ACC112 (cell line): ENCODE measurements at regions not wholly inside any gene's neighbourhood (a gene's known extent, or its start where the extent isn't known, plus 50 kb on each side); places are given as distances from the start of the nearest gene placed in this dataset.

ENCODE experiments used
- H2AFZ ChIP-seq: fragments of 200-600 bp; sonication (generic); one replicate; pipeline ENCODE4 v1.6.0; 2017; ENCODE audit warnings: antibody characterized with exemption, low read length; ENCODE audit not compliant: unreplicated experiment
- H3K27ac ChIP-seq: fragments of 200-600 bp; sonication (generic); 2 replicates; pipeline ENCODE4 v1.5.1; 2014; ENCODE audit warnings: low read depth, mild to moderate bottlenecking, antibody characterized with exemption, low read length, moderate library complexity
- H3K27me3 ChIP-seq: fragments of 200-600 bp; sonication (generic); 2 replicates; pipeline ENCODE4 v1.6.1; 2014; ENCODE audit warnings: mild to moderate bottlenecking, antibody characterized with exemption, low read length, moderate library complexity, mixed read lengths; ENCODE audit not compliant: insufficient read depth
- H3K36me3 ChIP-seq: fragments of 200-600 bp; sonication (generic); 2 replicates; pipeline ENCODE4 v1.6.1; 2016; ENCODE audit warnings: mild to moderate bottlenecking, antibody characterized with exemption, low read length, moderate library complexity, mixed read lengths; ENCODE audit not compliant: insufficient read depth
- H3K4me1 ChIP-seq: fragments of 200-600 bp; sonication (generic); one replicate; pipeline ENCODE4 v1.6.1; 2016; ENCODE audit warnings: low read length, mixed read lengths; ENCODE audit not compliant: insufficient read depth, unreplicated experiment, control insufficient read depth
- H3K4me3 ChIP-seq: fragments of 200-600 bp; sonication (generic); 2 replicates; pipeline ENCODE4 v1.5.1; 2014; ENCODE audit warnings: mild to moderate bottlenecking, low read depth, low read length
- H3K79me2 ChIP-seq: fragments of 200-600 bp; sonication (generic); one replicate; pipeline ENCODE4 v1.6.0; 2016; ENCODE audit warnings: low read length; ENCODE audit not compliant: control insufficient read depth, unreplicated experiment, insufficient read depth

DNA sequence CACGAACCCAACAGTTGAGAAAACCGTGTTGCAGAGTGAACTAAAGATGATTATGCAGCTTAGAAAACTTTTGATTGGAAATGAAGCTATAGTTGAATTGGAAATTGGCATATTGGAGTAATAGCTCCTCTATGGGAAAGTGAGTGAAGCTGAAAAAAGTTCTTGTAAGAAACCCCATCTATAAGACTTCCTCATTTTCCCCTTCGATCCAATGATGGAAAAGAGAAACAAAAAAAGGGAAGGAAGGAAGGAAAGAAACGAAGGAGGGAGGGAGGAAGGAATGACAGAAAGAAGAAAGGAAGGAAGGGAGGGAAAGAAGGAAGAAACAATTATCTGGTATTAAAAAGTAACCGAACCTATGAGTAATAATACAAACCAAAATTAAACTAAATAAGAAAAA is 791.8 kb upstream of the NR2F2 start:
- no peaks in the 10 kb centered on the region for H3K4me1 ChIP-seq
- H3K36me3 ChIP-seq, result no peaks in the 10 kb centered on the region
- no peak overlapping the region for H2AFZ ChIP-seq
- no peak overlapping the region for H3K27ac ChIP-seq
- H3K4me3 ChIP-seq, result no peak overlapping the region
- no peaks in the 10 kb centered on the region for H3K27me3 ChIP-seq
- no peaks in the 10 kb centered on the region for H3K79me2 ChIP-seq

DNA sequence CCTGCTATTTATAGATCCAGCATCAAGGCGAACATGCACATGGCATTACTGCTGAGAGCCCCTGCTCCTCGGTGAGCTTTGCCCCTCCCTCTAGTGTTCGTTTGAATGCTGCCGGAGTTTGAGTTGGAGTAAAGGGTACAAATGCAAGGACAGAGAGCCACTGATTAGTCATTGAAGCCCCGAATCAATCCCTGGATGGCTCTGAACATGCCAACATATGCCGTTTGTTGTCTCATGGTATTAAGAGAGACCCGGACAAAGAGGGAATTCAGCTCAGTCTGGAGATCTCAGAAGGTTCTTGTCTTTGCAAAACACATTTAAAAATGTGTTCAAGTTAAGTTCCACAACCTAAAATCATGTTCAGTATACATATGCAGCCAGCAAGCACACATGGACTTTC is 789.2 kb upstream of the NR2F2 start:
- H2AFZ ChIP-seq, result no peak overlapping the region
- H3K27ac ChIP-seq, result no peak overlapping the region
- no peaks in the 10 kb centered on the region for H3K27me3 ChIP-seq
- H3K79me2 ChIP-seq, result no peaks in the 10 kb centered on the region
- no peak overlapping the region for H3K4me3 ChIP-seq
- H3K4me1 ChIP-seq, result no peaks in the 10 kb centered on the region
- H3K36me3 ChIP-seq, result no peaks in the 10 kb centered on the region

DNA sequence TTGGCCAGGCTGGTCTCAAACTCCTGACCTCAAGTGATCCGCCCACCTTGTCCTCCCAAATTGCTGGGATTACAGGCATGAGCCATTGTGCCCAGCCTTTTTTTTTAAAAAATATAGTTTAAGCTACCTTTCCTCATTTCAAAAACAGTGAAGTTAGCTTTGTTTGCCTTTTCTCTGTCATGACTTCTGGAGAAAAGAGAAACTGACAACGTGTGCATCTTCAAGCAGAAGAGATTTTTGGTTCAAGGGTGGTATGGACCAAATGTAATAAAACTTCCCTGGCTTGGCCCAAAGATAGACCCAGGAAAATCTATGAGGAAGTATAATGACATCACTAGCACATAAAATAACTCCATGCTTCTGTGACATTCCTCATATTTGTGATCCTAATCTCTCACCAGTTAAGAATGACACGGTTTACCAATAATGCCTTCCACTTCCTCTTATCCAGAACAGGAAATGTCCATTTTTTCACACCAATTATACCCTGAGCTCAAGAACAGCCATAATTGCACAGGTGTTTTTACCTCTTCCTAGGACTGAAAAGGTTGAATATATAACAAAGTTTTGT is 781.2 kb upstream of the NR2F2 start:
- Histone ChIP-seq H3K79me2 (no peaks in the 10 kb centered on the region), H3K36me3 (no peaks in the 10 kb centered on the region), H3K27ac (no peak overlapping the region), H3K27me3 (no peaks in the 10 kb centered on the region), H2AFZ (no peak overlapping the region), H3K4me3 (no peak overlapping the region), H3K4me1 (no peaks in the 10 kb centered on the region)

GRCh38 chr15:95550702-95551101 is 779.8 kb upstream of the NR2F2 start:
- Histone ChIP-seq H3K36me3 (no peaks in the 10 kb centered on the region), H2AFZ (no peak overlapping the region), H3K4me3 (no peak overlapping the region), H3K4me1 (no peaks in the 10 kb centered on the region), H3K27me3 (no peaks in the 10 kb centered on the region), H3K79me2 (no peaks in the 10 kb centered on the region), H3K27ac (no peak overlapping the region)

GRCh38 chr15:95556225-95556624 is 774.3 kb upstream of the NR2F2 start:
- Histone ChIP-seq H3K4me3 (no peak overlapping the region), H3K79me2 (no peaks in the 10 kb centered on the region), H2AFZ (no peak overlapping the region), H3K27ac (peak overlapping the region; percentile 84), H3K4me1 (peaks cover 42% of the 10 kb centered on the region), H3K27me3 (no peaks in the 10 kb centered on the region), H3K36me3 (no peaks in the 10 kb centered on the region)

GRCh38 chr15:95556866-95557225 is 773.7 kb upstream of the NR2F2 start:
- H3K27me3 ChIP-seq, result no peaks in the 10 kb centered on the region
- H3K4me1 ChIP-seq, result peaks cover 42% of the 10 kb centered on the region
- H3K79me2 ChIP-seq, result no peaks in the 10 kb centered on the region
- peak overlapping the region; percentile 12; the same call in 1 of the 2 replicates for H3K4me3 ChIP-seq
- H3K27ac ChIP-seq, result peak overlapping the region; percentile 84
- H2AFZ ChIP-seq, result peak overlapping the region; percentile 90
- no peaks in the 10 kb centered on the region for H3K36me3 ChIP-seq

DNA sequence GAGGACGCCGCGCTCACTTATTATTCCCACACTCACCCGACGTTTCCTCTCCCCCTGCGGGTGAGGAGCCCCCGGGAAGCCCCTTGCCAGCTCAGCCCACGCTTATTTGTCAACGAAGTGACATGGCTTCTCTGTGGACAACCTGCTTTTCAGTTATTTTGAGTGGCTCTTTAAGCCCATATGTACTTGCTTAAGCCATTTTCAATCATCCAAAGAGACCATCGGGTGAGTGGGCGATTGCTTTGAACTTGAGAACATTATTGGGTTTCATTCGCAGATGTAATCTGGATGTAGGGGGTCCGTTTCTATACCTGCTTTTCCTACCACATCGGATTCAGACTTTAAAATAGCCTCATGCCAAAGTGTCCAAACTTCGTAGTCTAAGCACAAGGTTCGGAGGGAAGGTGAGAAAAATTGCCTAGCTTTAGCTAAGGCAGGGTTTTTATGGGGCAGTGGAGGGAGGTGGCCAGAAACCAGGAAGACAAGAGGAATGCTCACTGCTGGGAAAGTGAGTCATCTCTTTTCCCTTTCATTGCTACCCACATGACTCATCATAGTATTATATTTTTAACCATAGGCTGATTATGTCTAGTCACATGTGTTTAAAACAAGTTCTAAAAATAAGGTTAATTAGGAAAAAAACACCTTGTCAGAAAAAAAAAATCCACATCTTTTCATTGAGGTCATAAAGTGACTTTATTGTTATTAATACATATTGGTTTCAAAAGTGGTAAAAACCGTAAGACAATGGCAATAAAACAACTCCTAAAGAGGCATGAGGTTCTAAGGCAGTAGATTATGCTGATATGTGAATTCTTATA is 773.1 kb upstream of the NR2F2 start:
- no peaks in the 10 kb centered on the region for H3K27me3 ChIP-seq
- H3K4me3 ChIP-seq, result peak overlapping the region; percentile 12; the same call in 1 of the 2 replicates
- peak overlapping the region; percentile 84 for H3K27ac ChIP-seq
- peaks cover 42% of the 10 kb centered on the region for H3K4me1 ChIP-seq
- H3K36me3 ChIP-seq, result no peaks in the 10 kb centered on the region
- peak overlapping the region; percentile 90 for H2AFZ ChIP-seq
- no peaks in the 10 kb centered on the region for H3K79me2 ChIP-seq

- no peaks in the 10 kb centered on the region for H3K79me2 ChIP-seq
- H2AFZ ChIP-seq, result no peak overlapping the region
- H3K36me3 ChIP-seq, result no peaks in the 10 kb centered on the region
- peaks cover 42% of the 10 kb centered on the region for H3K4me1 ChIP-seq
- H3K27me3 ChIP-seq, result no peaks in the 10 kb centered on the region
- H3K27ac ChIP-seq, result peak overlapping the region; percentile 84
- H3K4me3 ChIP-seq, result no peak overlapping the region
These were observed 772.4 kb upstream of the NR2F2 start for GRCh38 chr15:95558131-95558530.

GRCh38 chr15:95558916-95559315 is 771.6 kb upstream of the NR2F2 start:
- H3K4me3 ChIP-seq, result no peak overlapping the region
- peak overlapping the region; percentile 84 for H3K27ac ChIP-seq
- no peak overlapping the region for H2AFZ ChIP-seq
- no peaks in the 10 kb centered on the region for H3K36me3 ChIP-seq
- H3K79me2 ChIP-seq, result no peaks in the 10 kb centered on the region
- H3K27me3 ChIP-seq, result no peaks in the 10 kb centered on the region
- peaks cover 42% of the 10 kb centered on the region for H3K4me1 ChIP-seq

DNA sequence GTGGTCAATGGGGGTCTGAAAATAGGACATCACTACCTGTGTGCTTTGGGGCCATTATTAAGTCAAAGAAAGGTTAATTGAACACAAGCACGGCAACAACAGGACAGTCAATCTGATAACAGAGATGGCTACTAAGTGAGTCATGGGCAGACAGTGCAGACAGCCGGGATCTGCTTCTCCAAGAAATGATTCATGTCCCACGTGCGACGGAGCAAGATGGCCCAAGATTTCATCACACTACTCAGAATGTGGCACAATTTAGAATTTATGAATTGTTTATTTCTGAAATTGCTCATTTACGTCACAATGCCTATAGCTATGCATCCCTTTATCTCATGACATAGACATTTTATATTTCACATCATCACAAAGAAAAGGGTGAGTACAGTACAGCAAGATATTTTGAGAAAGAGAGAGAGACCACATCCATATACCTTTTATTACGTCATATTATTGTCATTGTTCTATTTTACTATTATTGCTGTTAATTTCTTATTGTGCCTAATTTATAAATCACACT is 770.6 kb upstream of the NR2F2 start:
- peak overlapping the region; percentile 26 for H2AFZ ChIP-seq

DNA sequence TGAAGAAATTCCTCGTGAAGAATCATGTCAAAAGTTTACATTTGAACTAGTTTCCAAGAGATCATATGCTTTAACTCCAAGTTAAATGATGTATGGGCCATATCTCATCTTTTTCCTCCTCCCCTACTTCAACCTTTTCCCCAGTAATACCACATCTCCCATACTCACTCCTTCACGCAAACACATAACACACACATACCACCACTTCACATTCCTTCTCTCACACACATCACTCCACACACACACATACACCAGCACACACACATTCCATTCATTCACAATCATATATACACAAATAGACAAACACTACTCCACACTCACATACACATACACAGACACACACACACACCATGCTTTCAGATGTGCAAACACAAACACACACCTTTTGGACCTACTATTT is 769.0 kb upstream of the NR2F2 start:
- H3K4me3 ChIP-seq, result no peak overlapping the region
- no peak overlapping the region for H3K27ac ChIP-seq
- H3K27me3 ChIP-seq, result no peaks in the 10 kb centered on the region
- H2AFZ ChIP-seq, result no peak overlapping the region
- no peaks in the 10 kb centered on the region for H3K79me2 ChIP-seq
- H3K4me1 ChIP-seq, result peaks cover 36% of the 10 kb centered on the region
- no peaks in the 10 kb centered on the region for H3K36me3 ChIP-seq

More for the DNA sequence above, 770.6 kb upstream of the NR2F2 start:
- peaks cover 42% of the 10 kb centered on the region for H3K4me1 ChIP-seq
- peak overlapping the region; percentile 84 for H3K27ac ChIP-seq
- no peak overlapping the region for H3K4me3 ChIP-seq
- H3K27me3 ChIP-seq, result no peaks in the 10 kb centered on the region
- no peaks in the 10 kb centered on the region for H3K79me2 ChIP-seq
- no peaks in the 10 kb centered on the region for H3K36me3 ChIP-seq
